H1 (cell line): ENCODE measurements at regions not wholly inside any gene's neighbourhood (a gene's known extent, or its start where the extent isn't known, plus 50 kb on each side); places are given as distances from the start of the nearest gene placed in this dataset.

ENCODE experiments used
- CBX5 ChIP-seq: fragments of 300-800, 300-1000 bp; sonication (generic); IDR thresholded peaks from 2 replicates; pipeline ENCODE4 v1.7.1; 2016; ENCODE audit warnings: antibody characterized with exemption, low read length, low read depth
- E2F6 ChIP-seq: IDR thresholded peaks from 2 replicates; pipeline ENCODE4 v1.6.1; 2012; ENCODE audit warnings: inconsistent platforms
- JUND ChIP-seq: IDR thresholded peaks from 2 replicates; pipeline ENCODE4 v1.6.1; 2011; ENCODE audit warnings: mild to moderate bottlenecking, improper control_type of control experiment, low read length
- RAD21 ChIP-seq, 2 experiments: IDR thresholded peaks in 1 of 2; conservative IDR thresholded peaks in 1 of 2; 2 replicates each; pipeline ENCODE4 v1.6.1; 2011; ENCODE audit warnings: low read depth in 2 of 2, low read length in 2 of 2, improper control_type of control experiment in 1 of 2, inconsistent platforms in 1 of 2, mild to moderate bottlenecking in 1 of 2, moderate library complexity in 1 of 2

GRCh38 chr2:150554046-150554445, 66.6 kb upstream of the RND3 start (continued):
- TF ChIP-seq RAD21 (IDR thresholded peaks at IDR 0.05 in 1 of 2, conservative IDR thresholded peaks at IDR 0.05 in 1 of 2; ENCODE audit: low read depth in 2 of 2, low read length in 2 of 2) (no peak), CBX5 (no peak), JUND (no peak), E2F6 (no peak)
